ENCODE measurements at regions not wholly inside any gene's neighbourhood (a gene's known extent, or its start where the extent isn't known, plus 50 kb on each side); places are given as distances from the start of the nearest gene placed in this dataset.

DNA sequence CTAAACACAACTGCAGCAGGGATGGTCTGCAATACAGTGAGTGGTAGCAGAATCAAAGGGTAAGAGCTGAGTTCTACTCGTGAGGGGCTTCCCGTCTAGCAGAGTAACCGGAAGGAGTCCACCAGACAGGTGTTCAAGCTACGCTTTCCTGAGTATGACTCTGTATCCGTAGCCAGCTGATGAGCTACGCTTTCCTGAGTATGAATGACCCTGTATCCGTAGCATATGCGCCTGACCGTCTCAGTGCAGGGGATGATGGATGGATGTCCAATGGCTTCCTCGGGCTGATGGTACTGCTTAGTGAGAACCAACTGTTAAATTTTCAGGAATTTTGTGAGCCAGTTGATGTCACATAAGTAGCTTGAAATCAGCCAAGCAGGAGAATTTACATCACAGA is 244.1 kb upstream of the MYT1L start:
- Histone ChIP-seq H3F3A (replicated peaks; ENCODE audit: insufficient read depth) (no peaks in the 10 kb centered on the region), H4K20me1 (ENCODE audit: insufficient read depth) (no peaks in the 10 kb centered on the region), H3K79me2 (ENCODE audit: insufficient read depth) (no peaks in the 10 kb centered on the region), H3K4me3 (ENCODE audit: low read depth in 2 of 2, low read length in 1 of 2) (no peak overlapping the region), H3K4me2 (no peak overlapping the region), H3K27ac (ENCODE audit: low read depth in 2 of 2, low read length in 1 of 2) (no peak overlapping the region), H3K36me3 (replicated peaks in 1 of 2; ENCODE audit: control insufficient read depth in 1 of 2, insufficient read depth in 2 of 2, low read length in 1 of 2) (no peaks in the 10 kb centered on the region), H3K9ac (no peak overlapping the region), H2AFZ (ENCODE audit: low read depth) (no peak overlapping the region), H3K27me3 (ENCODE audit: insufficient read depth) (no peaks in the 10 kb centered on the region), H3K9me3 (no peaks in the 10 kb centered on the region), H3K4me1 (ENCODE audit: control insufficient read depth in 1 of 2, insufficient read depth in 2 of 2, low read depth in 1 of 2, low read length in 1 of 2) (peaks cover 0 to 4% of the 10 kb centered on the region in 2 experiments; a peak in 1 of 4 replicates), H3K9me2 (no peaks in the 10 kb centered on the region)
- ChIA-PET CTCF (interaction anchor here (1.1 kb wide), 1 partner anchor 278 kb away, joined by 3 read pairs; no protein-coding TSS in a partner anchor), POLR2A (no interaction called here)
- TF ChIP-seq RAD21 (IDR thresholded peaks at IDR 0.05; ENCODE audit: low read length) (no peak), MXI1 (IDR thresholded peaks at IDR 0.05; ENCODE audit: low read depth, low read length) (no peak), JUND (IDR thresholded peaks at IDR 0.05) (no peak), GABPA (IDR thresholded peaks at IDR 0.05; ENCODE audit: low read depth) (no peak), TEAD4 (IDR thresholded peaks at IDR 0.05; ENCODE audit: borderline replicate concordance, insufficient read depth) (no peak), EP300 (IDR thresholded peaks at IDR 0.05; ENCODE audit: borderline replicate concordance in 1 of 2, low read depth in 1 of 2, low read length in 1 of 2) (no peak), RFX5 (IDR thresholded peaks at IDR 0.05; ENCODE audit: low read length) (no peak), GATA2 (CRISPR knock-in tag; IDR thresholded peaks at IDR 0.05) (no peak), FOXJ3 (CRISPR knock-in tag; IDR thresholded peaks at IDR 0.05) (no peak), CHD2 (IDR thresholded peaks at IDR 0.05; ENCODE audit: low read length, partially characterized antibody) (no peak)
- TF ChIP-seq, protein P1, sequence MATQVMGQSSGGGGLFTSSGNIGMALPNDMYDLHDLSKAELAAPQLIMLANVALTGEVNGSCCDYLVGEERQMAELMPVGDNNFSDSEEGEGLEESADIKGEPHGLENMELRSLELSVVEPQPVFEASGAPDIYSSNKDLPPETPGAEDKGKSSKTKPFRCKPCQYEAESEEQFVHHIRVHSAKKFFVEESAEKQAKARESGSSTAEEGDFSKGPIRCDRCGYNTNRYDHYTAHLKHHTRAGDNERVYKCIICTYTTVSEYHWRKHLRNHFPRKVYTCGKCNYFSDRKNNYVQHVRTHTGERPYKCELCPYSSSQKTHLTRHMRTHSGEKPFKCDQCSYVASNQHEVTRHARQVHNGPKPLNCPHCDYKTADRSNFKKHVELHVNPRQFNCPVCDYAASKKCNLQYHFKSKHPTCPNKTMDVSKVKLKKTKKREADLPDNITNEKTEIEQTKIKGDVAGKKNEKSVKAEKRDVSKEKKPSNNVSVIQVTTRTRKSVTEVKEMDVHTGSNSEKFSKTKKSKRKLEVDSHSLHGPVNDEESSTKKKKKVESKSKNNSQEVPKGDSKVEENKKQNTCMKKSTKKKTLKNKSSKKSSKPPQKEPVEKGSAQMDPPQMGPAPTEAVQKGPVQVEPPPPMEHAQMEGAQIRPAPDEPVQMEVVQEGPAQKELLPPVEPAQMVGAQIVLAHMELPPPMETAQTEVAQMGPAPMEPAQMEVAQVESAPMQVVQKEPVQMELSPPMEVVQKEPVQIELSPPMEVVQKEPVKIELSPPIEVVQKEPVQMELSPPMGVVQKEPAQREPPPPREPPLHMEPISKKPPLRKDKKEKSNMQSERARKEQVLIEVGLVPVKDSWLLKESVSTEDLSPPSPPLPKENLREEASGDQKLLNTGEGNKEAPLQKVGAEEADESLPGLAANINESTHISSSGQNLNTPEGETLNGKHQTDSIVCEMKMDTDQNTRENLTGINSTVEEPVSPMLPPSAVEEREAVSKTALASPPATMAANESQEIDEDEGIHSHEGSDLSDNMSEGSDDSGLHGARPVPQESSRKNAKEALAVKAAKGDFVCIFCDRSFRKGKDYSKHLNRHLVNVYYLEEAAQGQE (IDR thresholded peaks at IDR 0.05; ENCODE audit: low read depth, low read length) = no peak
- TF ChIP-seq, protein P2, sequence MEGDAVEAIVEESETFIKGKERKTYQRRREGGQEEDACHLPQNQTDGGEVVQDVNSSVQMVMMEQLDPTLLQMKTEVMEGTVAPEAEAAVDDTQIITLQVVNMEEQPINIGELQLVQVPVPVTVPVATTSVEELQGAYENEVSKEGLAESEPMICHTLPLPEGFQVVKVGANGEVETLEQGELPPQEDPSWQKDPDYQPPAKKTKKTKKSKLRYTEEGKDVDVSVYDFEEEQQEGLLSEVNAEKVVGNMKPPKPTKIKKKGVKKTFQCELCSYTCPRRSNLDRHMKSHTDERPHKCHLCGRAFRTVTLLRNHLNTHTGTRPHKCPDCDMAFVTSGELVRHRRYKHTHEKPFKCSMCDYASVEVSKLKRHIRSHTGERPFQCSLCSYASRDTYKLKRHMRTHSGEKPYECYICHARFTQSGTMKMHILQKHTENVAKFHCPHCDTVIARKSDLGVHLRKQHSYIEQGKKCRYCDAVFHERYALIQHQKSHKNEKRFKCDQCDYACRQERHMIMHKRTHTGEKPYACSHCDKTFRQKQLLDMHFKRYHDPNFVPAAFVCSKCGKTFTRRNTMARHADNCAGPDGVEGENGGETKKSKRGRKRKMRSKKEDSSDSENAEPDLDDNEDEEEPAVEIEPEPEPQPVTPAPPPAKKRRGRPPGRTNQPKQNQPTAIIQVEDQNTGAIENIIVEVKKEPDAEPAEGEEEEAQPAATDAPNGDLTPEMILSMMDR (IDR thresholded peaks at IDR 0.05) = no peak
- TF ChIP-seq, protein P3, sequence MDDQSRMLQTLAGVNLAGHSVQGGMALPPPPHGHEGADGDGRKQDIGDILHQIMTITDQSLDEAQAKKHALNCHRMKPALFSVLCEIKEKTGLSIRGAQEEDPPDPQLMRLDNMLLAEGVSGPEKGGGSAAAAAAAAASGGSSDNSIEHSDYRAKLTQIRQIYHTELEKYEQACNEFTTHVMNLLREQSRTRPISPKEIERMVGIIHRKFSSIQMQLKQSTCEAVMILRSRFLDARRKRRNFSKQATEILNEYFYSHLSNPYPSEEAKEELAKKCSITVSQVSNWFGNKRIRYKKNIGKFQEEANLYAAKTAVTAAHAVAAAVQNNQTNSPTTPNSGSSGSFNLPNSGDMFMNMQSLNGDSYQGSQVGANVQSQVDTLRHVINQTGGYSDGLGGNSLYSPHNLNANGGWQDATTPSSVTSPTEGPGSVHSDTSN (IDR thresholded peaks at IDR 0.05) = no peak
- TF ChIP-seq, protein P4, sequence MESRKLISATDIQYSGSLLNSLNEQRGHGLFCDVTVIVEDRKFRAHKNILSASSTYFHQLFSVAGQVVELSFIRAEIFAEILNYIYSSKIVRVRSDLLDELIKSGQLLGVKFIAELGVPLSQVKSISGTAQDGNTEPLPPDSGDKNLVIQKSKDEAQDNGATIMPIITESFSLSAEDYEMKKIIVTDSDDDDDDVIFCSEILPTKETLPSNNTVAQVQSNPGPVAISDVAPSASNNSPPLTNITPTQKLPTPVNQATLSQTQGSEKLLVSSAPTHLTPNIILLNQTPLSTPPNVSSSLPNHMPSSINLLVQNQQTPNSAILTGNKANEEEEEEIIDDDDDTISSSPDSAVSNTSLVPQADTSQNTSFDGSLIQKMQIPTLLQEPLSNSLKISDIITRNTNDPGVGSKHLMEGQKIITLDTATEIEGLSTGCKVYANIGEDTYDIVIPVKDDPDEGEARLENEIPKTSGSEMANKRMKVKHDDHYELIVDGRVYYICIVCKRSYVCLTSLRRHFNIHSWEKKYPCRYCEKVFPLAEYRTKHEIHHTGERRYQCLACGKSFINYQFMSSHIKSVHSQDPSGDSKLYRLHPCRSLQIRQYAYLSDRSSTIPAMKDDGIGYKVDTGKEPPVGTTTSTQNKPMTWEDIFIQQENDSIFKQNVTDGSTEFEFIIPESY (IDR thresholded peaks at IDR 0.05; ENCODE audit: borderline replicate concordance, low read depth) = no peak
- TF ChIP-seq, protein P5, sequence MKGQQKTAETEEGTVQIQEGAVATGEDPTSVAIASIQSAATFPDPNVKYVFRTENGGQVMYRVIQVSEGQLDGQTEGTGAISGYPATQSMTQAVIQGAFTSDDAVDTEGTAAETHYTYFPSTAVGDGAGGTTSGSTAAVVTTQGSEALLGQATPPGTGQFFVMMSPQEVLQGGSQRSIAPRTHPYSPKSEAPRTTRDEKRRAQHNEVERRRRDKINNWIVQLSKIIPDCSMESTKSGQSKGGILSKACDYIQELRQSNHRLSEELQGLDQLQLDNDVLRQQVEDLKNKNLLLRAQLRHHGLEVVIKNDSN (IDR thresholded peaks at IDR 0.05; ENCODE audit: borderline replicate concordance, low read depth) = no peak
- TF ChIP-seq, protein P6, sequence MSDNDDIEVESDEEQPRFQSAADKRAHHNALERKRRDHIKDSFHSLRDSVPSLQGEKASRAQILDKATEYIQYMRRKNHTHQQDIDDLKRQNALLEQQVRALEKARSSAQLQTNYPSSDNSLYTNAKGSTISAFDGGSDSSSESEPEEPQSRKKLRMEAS (IDR thresholded peaks at IDR 0.05; ENCODE audit: low read depth) = no peak
- TF ChIP-seq, protein P7, sequence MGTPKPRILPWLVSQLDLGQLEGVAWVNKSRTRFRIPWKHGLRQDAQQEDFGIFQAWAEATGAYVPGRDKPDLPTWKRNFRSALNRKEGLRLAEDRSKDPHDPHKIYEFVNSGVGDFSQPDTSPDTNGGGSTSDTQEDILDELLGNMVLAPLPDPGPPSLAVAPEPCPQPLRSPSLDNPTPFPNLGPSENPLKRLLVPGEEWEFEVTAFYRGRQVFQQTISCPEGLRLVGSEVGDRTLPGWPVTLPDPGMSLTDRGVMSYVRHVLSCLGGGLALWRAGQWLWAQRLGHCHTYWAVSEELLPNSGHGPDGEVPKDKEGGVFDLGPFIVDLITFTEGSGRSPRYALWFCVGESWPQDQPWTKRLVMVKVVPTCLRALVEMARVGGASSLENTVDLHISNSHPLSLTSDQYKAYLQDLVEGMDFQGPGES (IDR thresholded peaks at IDR 0.05; ENCODE audit: low read depth, low read length) = no peak
- 72% methylated on average over 10 of the region's 10 CpGs for WGBS (ENCODE audit: low lambda C conversion rate)
- no peak for DNase-seq
